ENCODE measurements at regions not wholly inside any gene's neighbourhood (a gene's known extent, or its start where the extent isn't known, plus 50 kb on each side); places are given as distances from the start of the nearest gene placed in this dataset.

DNA sequence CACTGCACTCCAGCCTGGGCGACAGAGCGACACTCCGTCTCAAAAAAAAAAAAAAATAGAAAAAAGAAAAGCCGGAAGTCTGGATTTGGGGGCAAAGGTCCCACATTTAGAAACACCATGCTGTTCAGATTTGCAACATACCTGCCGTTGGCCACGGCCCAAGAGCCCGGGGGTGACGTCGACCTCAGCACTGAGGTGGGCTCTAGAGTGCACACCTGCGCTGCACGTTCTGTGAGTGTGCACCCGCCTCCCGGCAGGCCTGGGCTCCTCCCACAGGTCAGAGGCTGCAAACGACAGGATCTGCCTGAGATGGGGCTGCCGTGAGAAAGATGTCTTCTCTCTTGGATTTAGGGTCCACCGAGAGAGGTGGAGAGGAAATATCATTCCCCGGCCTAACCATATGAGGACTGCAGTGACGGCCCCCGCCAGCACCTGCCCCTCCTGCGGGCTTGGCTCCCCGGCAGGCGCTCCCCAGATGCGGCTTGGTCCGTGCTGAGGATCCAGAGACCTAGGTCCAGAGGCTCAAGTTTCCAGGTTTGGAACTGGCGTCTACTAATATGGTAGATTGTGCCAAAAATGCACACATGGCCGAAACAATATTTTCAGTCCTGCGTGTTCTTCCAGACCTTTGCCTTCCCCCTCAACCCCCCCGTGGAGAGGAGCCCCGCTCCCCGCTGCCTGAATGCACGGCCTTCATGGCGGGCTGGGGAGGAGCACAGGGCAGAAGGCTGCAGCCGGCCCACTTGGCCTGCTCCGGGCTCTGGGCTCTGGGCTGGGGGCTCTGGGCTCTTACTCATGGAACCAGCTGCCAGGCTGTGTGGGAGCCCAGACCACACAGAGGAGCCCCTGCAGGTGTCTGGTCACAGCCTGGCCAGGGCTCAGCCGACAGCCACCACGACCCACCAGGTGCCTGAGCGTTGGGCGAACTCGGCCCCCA is 58.8 kb upstream of the FBRSL1 start:
- peaks cover 5% of the 10 kb centered on the region; the same call in 1 of the 2 replicates for H3K4me1 ChIP-seq (replicated peaks; ENCODE audit: insufficient read depth)
- no peaks in the 10 kb centered on the region for H3F3A ChIP-seq (ENCODE audit: insufficient read depth, low read depth)
- ChIA-PET CTCF (no interaction called here), POLR2A (ENCODE audit: unreplicated experiment) (interaction anchor here (0.6 kb wide), 1 partner anchor 129 kb away, joined by 13 read pairs; no protein-coding TSS in a partner anchor)
- no peak overlapping the region for H3K27ac ChIP-seq
- DNase-seq = no peak
- BruUV-seq (replicated peaks) = no TSS peak
- no peaks in the 10 kb centered on the region for H3K36me3 ChIP-seq (ENCODE audit: low read depth)
- H3K79me2 ChIP-seq (ENCODE audit: low read depth) = no peaks in the 10 kb centered on the region
- TF ChIP-seq EZH2 (IDR thresholded peaks at IDR 0.05; ENCODE audit: low read depth) = no peak
- TF ChIP-seq, protein P1, sequence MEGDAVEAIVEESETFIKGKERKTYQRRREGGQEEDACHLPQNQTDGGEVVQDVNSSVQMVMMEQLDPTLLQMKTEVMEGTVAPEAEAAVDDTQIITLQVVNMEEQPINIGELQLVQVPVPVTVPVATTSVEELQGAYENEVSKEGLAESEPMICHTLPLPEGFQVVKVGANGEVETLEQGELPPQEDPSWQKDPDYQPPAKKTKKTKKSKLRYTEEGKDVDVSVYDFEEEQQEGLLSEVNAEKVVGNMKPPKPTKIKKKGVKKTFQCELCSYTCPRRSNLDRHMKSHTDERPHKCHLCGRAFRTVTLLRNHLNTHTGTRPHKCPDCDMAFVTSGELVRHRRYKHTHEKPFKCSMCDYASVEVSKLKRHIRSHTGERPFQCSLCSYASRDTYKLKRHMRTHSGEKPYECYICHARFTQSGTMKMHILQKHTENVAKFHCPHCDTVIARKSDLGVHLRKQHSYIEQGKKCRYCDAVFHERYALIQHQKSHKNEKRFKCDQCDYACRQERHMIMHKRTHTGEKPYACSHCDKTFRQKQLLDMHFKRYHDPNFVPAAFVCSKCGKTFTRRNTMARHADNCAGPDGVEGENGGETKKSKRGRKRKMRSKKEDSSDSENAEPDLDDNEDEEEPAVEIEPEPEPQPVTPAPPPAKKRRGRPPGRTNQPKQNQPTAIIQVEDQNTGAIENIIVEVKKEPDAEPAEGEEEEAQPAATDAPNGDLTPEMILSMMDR (conservative IDR thresholded peaks at IDR 0.05) = no peak
- H3K9me2 ChIP-seq (ENCODE audit: insufficient read depth) = no peaks in the 10 kb centered on the region
- H3K9me3 ChIP-seq (ENCODE audit: insufficient read depth, low read depth) = no peaks in the 10 kb centered on the region
- H3K4me2 ChIP-seq = no peak overlapping the region
- no peak overlapping the region for H3K4me3 ChIP-seq
- no peaks in the 10 kb centered on the region; the same call in 1 of the 2 replicates for H4K20me1 ChIP-seq (ENCODE audit: insufficient read depth)
- H3K27me3 ChIP-seq (ENCODE audit: insufficient read depth, low read depth) = peaks cover 95% of the 10 kb centered on the region
- intact Hi-C loops (cut with micrococcal nuclease; ENCODE audit: unreplicated experiment) = no loop called here
- H2AFZ ChIP-seq = no peak overlapping the region

DNA sequence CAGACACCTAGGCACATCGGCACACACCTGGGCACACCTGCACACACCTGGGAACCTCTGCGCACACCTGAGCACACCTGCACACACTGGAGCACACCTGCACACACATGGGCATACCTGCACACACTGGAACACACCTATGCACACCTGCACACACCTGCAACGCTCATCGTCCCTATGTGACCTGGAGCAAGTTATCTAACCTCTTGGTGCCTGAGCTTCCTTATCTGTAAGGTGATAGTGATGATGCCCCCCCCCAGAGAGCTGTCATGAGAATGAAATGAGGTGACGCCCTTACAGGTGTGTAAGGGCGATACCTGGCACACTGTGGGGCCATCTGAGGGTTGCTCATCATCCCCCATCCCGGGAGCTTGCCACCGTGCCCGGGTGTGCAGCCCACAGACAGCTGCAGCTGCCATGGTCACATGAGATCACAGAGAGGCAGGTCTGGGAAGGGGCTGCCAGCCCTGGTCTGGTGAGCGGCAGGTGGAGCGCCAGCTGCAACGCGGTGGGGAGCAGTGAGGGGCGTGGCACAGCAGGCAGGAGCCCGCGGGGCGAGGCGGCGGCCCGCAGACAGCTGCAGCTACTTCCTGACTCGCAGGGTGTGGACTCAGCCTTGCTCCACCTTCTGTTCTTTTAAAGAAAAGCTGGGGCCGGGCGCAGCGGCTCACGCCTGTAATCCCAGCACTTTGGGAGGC is 59.9 kb upstream of the FBRSL1 start:
- Histone ChIP-seq H3F3A (ENCODE audit: insufficient read depth, low read depth) (no peaks in the 10 kb centered on the region), H3K27ac (no peak overlapping the region), H3K79me2 (ENCODE audit: low read depth) (no peaks in the 10 kb centered on the region), H3K9me3 (ENCODE audit: insufficient read depth, low read depth) (no peaks in the 10 kb centered on the region), H3K9me2 (ENCODE audit: insufficient read depth) (no peaks in the 10 kb centered on the region), H3K4me2 (no peak overlapping the region), H4K20me1 (ENCODE audit: insufficient read depth) (no peaks in the 10 kb centered on the region; the same call in 1 of the 2 replicates), H3K4me1 (replicated peaks; ENCODE audit: insufficient read depth) (peaks cover 5% of the 10 kb centered on the region; the same call in 1 of the 2 replicates), H2AFZ (no peak overlapping the region), H3K27me3 (ENCODE audit: insufficient read depth, low read depth) (peaks cover 95% of the 10 kb centered on the region), H3K4me3 (no peak overlapping the region), H3K36me3 (ENCODE audit: low read depth) (no peaks in the 10 kb centered on the region)
- ChIA-PET CTCF (interaction anchor here (0.6 kb wide), 1 partner anchor 241 kb away, joined by 3 read pairs; no protein-coding TSS in a partner anchor), POLR2A (ENCODE audit: unreplicated experiment) (interaction anchor here (0.6 to 0.7 kb wide), 3 partner anchors 130 to 675 kb away, joined by 3 to 13 read pairs (median 3); no protein-coding TSS in a partner anchor)
- peak in 1 of 2 experiments; percentile 66 for DNase-seq
- intact Hi-C loops (cut with micrococcal nuclease; ENCODE audit: unreplicated experiment) = no loop called here
- no TSS peak for BruUV-seq (replicated peaks)
- TF ChIP-seq, protein P1 (conservative IDR thresholded peaks at IDR 0.05) = no peak
- TF ChIP-seq EZH2 (IDR thresholded peaks at IDR 0.05; ENCODE audit: low read depth) = no peak

DNA sequence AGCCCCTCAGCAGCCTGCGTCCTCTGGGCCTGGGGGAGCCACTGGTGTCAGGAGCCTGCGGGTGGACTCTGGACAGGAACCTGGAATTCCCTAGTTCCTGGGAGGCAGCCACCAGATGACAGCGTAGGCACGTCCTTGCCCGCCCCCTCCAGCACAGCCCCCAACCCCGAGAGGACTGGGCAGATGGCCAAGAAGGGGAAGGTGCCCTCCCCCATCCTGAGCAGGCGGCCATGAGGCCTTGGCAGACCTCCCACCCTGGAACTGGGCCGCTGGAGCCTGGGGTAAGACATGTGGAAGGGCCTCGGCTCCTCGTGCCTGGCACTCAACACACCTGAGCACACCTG is 60.4 kb upstream of the FBRSL1 start:
- DNase-seq = no peak
- ChIA-PET CTCF (no interaction called here), POLR2A (ENCODE audit: unreplicated experiment) (no interaction called here)
- BruUV-seq (replicated peaks) = no TSS peak
- no peaks in the 10 kb centered on the region for H3K79me2 ChIP-seq (ENCODE audit: low read depth)
- no peaks in the 10 kb centered on the region; the same call in 1 of the 2 replicates for H4K20me1 ChIP-seq (ENCODE audit: insufficient read depth)
- no peaks in the 10 kb centered on the region for H3K9me2 ChIP-seq (ENCODE audit: insufficient read depth)
- no peak overlapping the region for H3K27ac ChIP-seq
- no peak for TF ChIP-seq EZH2 (IDR thresholded peaks at IDR 0.05; ENCODE audit: low read depth)
- TF ChIP-seq, protein P1 (conservative IDR thresholded peaks at IDR 0.05) = no peak
- H3K4me2 ChIP-seq = no peak overlapping the region
- no peaks in the 10 kb centered on the region for H3F3A ChIP-seq (ENCODE audit: insufficient read depth, low read depth)
- no peak overlapping the region for H3K4me3 ChIP-seq
- H3K9me3 ChIP-seq (ENCODE audit: insufficient read depth, low read depth) = no peaks in the 10 kb centered on the region
- peaks cover 5% of the 10 kb centered on the region; the same call in 1 of the 2 replicates for H3K4me1 ChIP-seq (replicated peaks; ENCODE audit: insufficient read depth)
- peaks cover 95% of the 10 kb centered on the region for H3K27me3 ChIP-seq (ENCODE audit: insufficient read depth, low read depth)
- no peaks in the 10 kb centered on the region for H3K36me3 ChIP-seq (ENCODE audit: low read depth)
- H2AFZ ChIP-seq = no peak overlapping the region
- intact Hi-C loops (cut with micrococcal nuclease; ENCODE audit: unreplicated experiment) = no loop called here
